ENCODE measurements at regions not wholly inside any gene's neighbourhood (a gene's known extent, or its start where the extent isn't known, plus 50 kb on each side); places are given as distances from the start of the nearest gene placed in this dataset.

- no peaks in the 10 kb centered on the region for H3K23me2 ChIP-seq (ENCODE audit: low read depth, low read length)
- H3K79me2 ChIP-seq (ENCODE audit: control insufficient read depth in 1 of 2, insufficient read depth in 2 of 2, low read length in 2 of 2) = no peaks in the 10 kb centered on the region
- H3K9ac ChIP-seq (replicated peaks in 1 of 4; ENCODE audit: extremely low read depth in 1 of 4, low read depth in 3 of 4, low read length in 3 of 4) = no peak overlapping the region
- H2AK5ac ChIP-seq (ENCODE audit: low read depth, low read length) = no peak overlapping the region
- H4K91ac ChIP-seq (replicated peaks; ENCODE audit: insufficient read length, low read length) = no peak overlapping the region
- no peak overlapping the region for H2BK20ac ChIP-seq (ENCODE audit: low read length)
- no peak for FAIRE-seq
- H3K4me1 ChIP-seq (replicated peaks in 1 of 4; ENCODE audit: control insufficient read depth in 3 of 4, insufficient read depth in 4 of 4, low read length in 3 of 4) = no peaks in the 10 kb centered on the region
- no peak overlapping the region for H2BK15ac ChIP-seq (ENCODE audit: low read length)
- H3K79me1 ChIP-seq (ENCODE audit: low read depth, low read length) = no peaks in the 10 kb centered on the region
- ChIA-PET POLR2A (ENCODE audit: partially characterized antibody) (no interaction called here), CTCF (ENCODE audit: partially characterized antibody) (no interaction called here)
- no peak overlapping the region for H3K4me2 ChIP-seq (ENCODE audit: insufficient read depth in 1 of 2, low read depth in 2 of 2, low read length in 2 of 2)
- H3K9me3 ChIP-seq (ENCODE audit: insufficient read depth in 2 of 2, low read depth in 1 of 2, low read length in 1 of 2) = no peaks in the 10 kb centered on the region
- no peak overlapping the region for H3K14ac ChIP-seq (ENCODE audit: insufficient read length)
- 91% methylated on average over 3 of the region's 3 CpGs; no CpG with 5 or more reads in 1 of the 2 experiments for WGBS, 2 experiments (ENCODE audit: extremely low coverage in 1 of 2, insufficient coverage in 1 of 2, insufficient read length in 1 of 2, insufficient replicate concordance in 2 of 2, low coverage in 1 of 2, low lambda C conversion rate in 2 of 2, missing lambda C conversion rate in 1 of 2)
- H3K4me3 ChIP-seq (ENCODE audit: extremely low read depth in 1 of 4, insufficient read depth in 2 of 4, low read depth in 3 of 4, low read length in 4 of 4) = no peak overlapping the region
- H2BK120ac ChIP-seq (replicated peaks; ENCODE audit: low read depth, low read length) = no peak overlapping the region
- H2BK5ac ChIP-seq (ENCODE audit: low read depth, low read length) = no peak overlapping the region
- no peak overlapping the region for H2AFZ ChIP-seq (ENCODE audit: low read length)
- H4K20me1 ChIP-seq (replicated peaks in 1 of 2; ENCODE audit: control insufficient read depth in 1 of 2, insufficient read depth in 2 of 2, low read length in 2 of 2) = no peaks in the 10 kb centered on the region
- no peak overlapping the region for H4K5ac ChIP-seq (ENCODE audit: insufficient read length, low read depth, low read length)
- H3K56ac ChIP-seq (replicated peaks; ENCODE audit: insufficient read length, low read depth, low read length) = no peak overlapping the region
- no peak overlapping the region for H3K4ac ChIP-seq (replicated peaks; ENCODE audit: insufficient read length, low read depth, low read length)
- no peak overlapping the region for H3K18ac ChIP-seq (ENCODE audit: extremely low read depth, low read length)
- no peak for DNase-seq (ENCODE audit: low read depth in 1 of 2, low spot score in 2 of 2)
- no peak for TF ChIP-seq NRF1 (IDR thresholded peaks at IDR 0.05; ENCODE audit: low read depth, low read length)
- no peak overlapping the region for H4K8ac ChIP-seq (ENCODE audit: extremely low read depth, insufficient read depth, low read length)
- no peak overlapping the region for H3K23ac ChIP-seq (ENCODE audit: insufficient read length)
- H3K36me3 ChIP-seq (ENCODE audit: control insufficient read depth in 2 of 4, insufficient read depth in 4 of 4, low read length in 3 of 4) = no peaks in the 10 kb centered on the region
- no peak overlapping the region for H3K27ac ChIP-seq (ENCODE audit: low read depth, low read length)
- no peaks in the 10 kb centered on the region for H3K27me3 ChIP-seq (replicated peaks in 1 of 4; ENCODE audit: control insufficient read depth in 3 of 4, extremely low read depth in 1 of 4, insufficient read depth in 3 of 4, low read length in 3 of 4)
- H2BK12ac ChIP-seq (ENCODE audit: low read depth, low read length) = no peak overlapping the region
These were observed 130.1 kb upstream of the TLR4 start for GRCh38 chr9:117574099-117574498.
